ENCODE measurements at regions not wholly inside any gene's neighbourhood (a gene's known extent, or its start where the extent isn't known, plus 50 kb on each side); places are given as distances from the start of the nearest gene placed in this dataset.

GRCh38 chr4:171130256-171130801 lies 682.9 kb upstream of the GALNTL6 start:
- TF ChIP-seq SPI1 (IDR thresholded peaks at IDR 0.05; ENCODE audit: borderline replicate concordance, low read depth) (no peak), GABPA (IDR thresholded peaks at IDR 0.05; ENCODE audit: low read depth) (no peak), REST (IDR thresholded peaks at IDR 0.05; ENCODE audit: insufficient replicate concordance, low read depth) (no peak), CTCF (IDR thresholded peaks at IDR 0.05; ENCODE audit: insufficient read depth, low read length) (no peak), POLR2AphosphoS5 (IDR thresholded peaks at IDR 0.05; ENCODE audit: low read depth) (no peak)
- Histone ChIP-seq H3K4me3 (replicated peaks; ENCODE audit: insufficient read depth, low read length) (no peak overlapping the region), H3K27me3 (ENCODE audit: insufficient read depth, poor library complexity, severe bottlenecking) (no peaks in the 10 kb centered on the region), H3K27ac (replicated peaks) (no peak overlapping the region)
- DNase-seq (ENCODE audit: low read depth in 1 of 2, low spot score in 1 of 2): no peak

GRCh38 chr4:171118091-171118490 lies 695.1 kb upstream of the GALNTL6 start:
- Histone ChIP-seq H3K27me3 (ENCODE audit: insufficient read depth, poor library complexity, severe bottlenecking) (no peaks in the 10 kb centered on the region), H3K27ac (replicated peaks) (no peak overlapping the region), H3K4me3 (replicated peaks; ENCODE audit: insufficient read depth, low read length) (no peak overlapping the region)
- TF ChIP-seq REST (IDR thresholded peaks at IDR 0.05; ENCODE audit: insufficient replicate concordance, low read depth) (no peak), POLR2AphosphoS5 (IDR thresholded peaks at IDR 0.05; ENCODE audit: low read depth) (no peak), CTCF (IDR thresholded peaks at IDR 0.05; ENCODE audit: insufficient read depth, low read length) (no peak), SPI1 (IDR thresholded peaks at IDR 0.05; ENCODE audit: borderline replicate concordance, low read depth) (no peak), GABPA (IDR thresholded peaks at IDR 0.05; ENCODE audit: low read depth) (no peak)
- no peak for DNase-seq (ENCODE audit: low read depth in 1 of 2, low spot score in 1 of 2)

GRCh38 chr4:171117457-171117856 lies 695.7 kb upstream of the GALNTL6 start:
- no peak overlapping the region for H3K4me3 ChIP-seq (replicated peaks; ENCODE audit: insufficient read depth, low read length)
- H3K27ac ChIP-seq (replicated peaks): no peak overlapping the region

More at GRCh38 chr4:171117457-171117856, 695.7 kb upstream of the GALNTL6 start:
- TF ChIP-seq SPI1 (IDR thresholded peaks at IDR 0.05; ENCODE audit: borderline replicate concordance, low read depth) (no peak), POLR2AphosphoS5 (IDR thresholded peaks at IDR 0.05; ENCODE audit: low read depth) (no peak), GABPA (IDR thresholded peaks at IDR 0.05; ENCODE audit: low read depth) (no peak), REST (IDR thresholded peaks at IDR 0.05; ENCODE audit: insufficient replicate concordance, low read depth) (no peak), CTCF (IDR thresholded peaks at IDR 0.05; ENCODE audit: insufficient read depth, low read length) (no peak)
- no peaks in the 10 kb centered on the region for H3K27me3 ChIP-seq (ENCODE audit: insufficient read depth, poor library complexity, severe bottlenecking)
- DNase-seq (ENCODE audit: low read depth in 1 of 2, low spot score in 1 of 2): no peak

All from HL-60 (cell line).